Heart left ventricle (tissue), 16 donors: ENCODE measurements at regions not wholly inside any gene's neighbourhood (a gene's known extent, or its start where the extent isn't known, plus 50 kb on each side); places are given as distances from the start of the nearest gene placed in this dataset.
A peak's percentile ranks its signal among the peaks of the same experiment; 100 is the strongest.
"Not testable (repeated sequence)": the region's sequence is repeated elsewhere in the genome, so short reads cannot be mapped to it uniquely, and the experiment has no call there.

Source experiments
- ATAC-seq, 4 donors: fragments of 200-7000 bp; cut with Tn5 transposase; one replicate each; pipeline ENCODE4 v1.9.1; 2020 to 2022; ENCODE audit warnings: moderate library complexity in 4 of 4, mild to moderate bottlenecking in 3 of 4, moderate number of reproducible peaks in 1 of 4
- DNase-seq, 5 donors: peaks; one replicate each; pipeline ENCODE4 v3.0.0-alpha.2; 2020
- H3K27ac ChIP-seq, 12 donors: fragments of 200-600 bp; sonication (generic) in 4 of 12; one replicate each; pipeline versions ENCODE4 v1.5.0 to v1.8.0; 2016 to 2022; ENCODE audit warnings: mild to moderate bottlenecking in 2 of 12
- H3K27me3 ChIP-seq, 9 donors: fragments of 200-600 bp; sonication (generic) in 2 of 9; one replicate each; pipeline versions ENCODE4 v1.5.1 to v1.8.0; 2016 to 2022; ENCODE audit warnings: mild to moderate bottlenecking in 3 of 9
- H3K36me3 ChIP-seq, 9 donors: fragments of 200-600 bp; sonication (generic) in 2 of 9; one replicate each; pipeline versions ENCODE4 v1.5.0 to v1.8.0; 2018 to 2022; ENCODE audit warnings: mild to moderate bottlenecking in 2 of 9
- H3K4me1 ChIP-seq, 12 donors: fragments of 200-600 bp; sonication (generic) in 4 of 12; one replicate each; pipeline versions ENCODE4 v1.5.0 to v1.8.0; 2016 to 2022; ENCODE audit warnings: mild to moderate bottlenecking in 3 of 12
- H3K4me3 ChIP-seq, 12 donors: fragments of 200-600 bp; sonication (generic) in 4 of 12; one replicate each; pipeline versions ENCODE4 v1.5.0 to v1.8.0; 2017 to 2022; ENCODE audit warnings: mild to moderate bottlenecking in 9 of 12, moderate library complexity in 4 of 12
- H3K9me3 ChIP-seq, 12 donors: fragments of 200-600 bp; sonication (generic) in 4 of 12; one replicate each; pipeline versions ENCODE4 v1.5.0 to v1.8.0; 2016 to 2022; ENCODE audit warnings: mild to moderate bottlenecking in 1 of 12
- CTCF ChIP-seq, 12 donors: fragments of 200-600 bp; sonication (generic) in 4 of 12; IDR thresholded peaks; one replicate each; pipeline versions ENCODE4 v1.5.0 to v1.8.0; 2018 to 2022; ENCODE audit warnings: antibody characterized with exemption in 12 of 12, mild to moderate bottlenecking in 5 of 12
- POLR2A ChIP-seq, 2 donors: fragments of 450-650 bp; IDR thresholded peaks; one replicate each; pipeline ENCODE4 v1.6.1; 2017; ENCODE audit warnings: antibody characterized with exemption in 2 of 2, mild to moderate bottlenecking in 2 of 2, moderate library complexity in 2 of 2
- WGBS, 4 donors: extraction: QIAGEN DNeasy Blood & Tissue Kit in 2 of 4; methylation state at CpG; one replicate each; pipeline versions ENCODE4 v1.1.5 to v1.1.7; 2013 to 2018; 5-methylcytosine and 5-hydroxymethylcytosine counted together
- intact Hi-C, 10 donors: fragments of 100-400 bp; cut with DNase I; formaldehyde crosslinking; loops; one replicate each; pipeline versions ENCODE4 v1.11.1 to v1.14.2; 2022
- donor health status: ischemic (EF 13 %, LVEDD 7.1; RV severe dilation, severe dysfunction).
- donor health status: healthy with polysubstance abuse.
- donor health status: DM: no; HTN: yes; CAD: no.
- donor health status: DM: no; HTN: no; CAD: no.
- donor health status: ischemic (EF 25% LVEDD 6.9; RV normal size, moderate dysfunction).
- donor health status: ischemic (EF 25% LVEDD 5.7; RV mildly dilated, moderate dysfunction).
- donor health status: healthy.
- donor health status: DM: yes; HTN: yes; CAD: no.
- donor health status: ischemic (EF 35%, LVEDD 5.7; RV mildly dilated, moderate dysfunction).
- donor health status: nonischemic (EF 11% LVEDD 7.7; RV severe dilation, severe dysfunction).
- donor health status: DM: yes; HTN: yes; CAD: no.
- donor health status: PGD.
- donor health status: ischemic (EF 29% LVEDD 5.4; RV normal size, mild dysfunction).
- donor health status: nonischemic (EF 23%, LVEDD 6.1; RV moderate dilation, normal function).

- WGBS, 4 donors, result 92 to 100% (median 97%) methylated on average over 1 to 2 of the region's 2 CpGs
- Histone ChIP-seq H3K27me3 (no peaks in the 10 kb centered on the region), H3K36me3 (no peaks in the 10 kb centered on the region), H3K4me3 (no peak overlapping the region), H3K9me3 (no peaks in the 10 kb centered on the region), H3K4me1 (peaks cover 0 to 2% (median 0%) of the 10 kb centered on the region in 12 donors), H3K27ac (no peak overlapping the region)
- ATAC-seq (no peak), DNase-seq (peak in 1 of 5 donors; percentile 14)
- intact Hi-C loops, result no loop called here
- TF ChIP-seq POLR2A (IDR thresholded peaks at IDR 0.05) (no peak), CTCF (IDR thresholded peaks at IDR 0.05) (no peak)
These were observed 52.5 kb downstream of the RHOB start for GRCh38 chr2:20499387-20499786.

- ATAC-seq, result peak in 2 of 4 donors; percentile 66 to 76
- WGBS, 4 donors, result 78 to 90% (median 80%) methylated on average over 4 of the region's 4 CpGs
- Histone ChIP-seq H3K9me3 (no peaks in the 10 kb centered on the region), H3K36me3 (no peaks in the 10 kb centered on the region), H3K27me3 (no peaks in the 10 kb centered on the region), H3K27ac (no peak overlapping the region), H3K4me1 (no peaks in the 10 kb centered on the region), H3K4me3 (no peak overlapping the region)
- DNase-seq, result no peak
- no peak for TF ChIP-seq CTCF (IDR thresholded peaks at IDR 0.05)
- TF ChIP-seq POLR2A (IDR thresholded peaks at IDR 0.05), result no peak
- intact Hi-C loops, result no loop called here
These were observed 55.1 kb downstream of the RHOB start for GRCh38 chr2:20501974-20502373.

- peak in 1 of 5 donors; percentile 10 for DNase-seq
- intact Hi-C loops, result not testable (repeated sequence)
These were observed 55.6 kb downstream of the RHOB start for GRCh38 chr2:20502496-20502895.

GRCh38 chr2:20504174-20504573 lies 57.3 kb downstream of the RHOB start:
- no peak overlapping the region for H3K27ac ChIP-seq
- no peaks in the 10 kb centered on the region for H3K36me3 ChIP-seq
- intact Hi-C loops, result no loop called here
- no peak for ATAC-seq
- DNase-seq, result no peak
- no peak overlapping the region for H3K4me3 ChIP-seq
- no peaks in the 10 kb centered on the region for H3K9me3 ChIP-seq
- no peaks in the 10 kb centered on the region for H3K27me3 ChIP-seq
- H3K4me1 ChIP-seq, result peaks cover 0 to 6% (median 0%) of the 10 kb centered on the region in 12 donors
- TF ChIP-seq POLR2A (IDR thresholded peaks at IDR 0.05) (no peak), CTCF (IDR thresholded peaks at IDR 0.05) (no peak)

More at GRCh38 chr2:20502496-20502895, 55.6 kb downstream of the RHOB start:
- H3K4me3 ChIP-seq, H3K9me3 ChIP-seq, H3K36me3 ChIP-seq, H3K27ac ChIP-seq, ATAC-seq, H3K27me3 ChIP-seq, H3K4me1 ChIP-seq: not testable (repeated sequence)
- 91 to 96% (median 94%) methylated on average over 12 of the region's 12 CpGs for WGBS, 4 donors

GRCh38 chr2:20506201-20506685 lies 59.4 kb downstream of the RHOB start:
- no peaks in the 10 kb centered on the region for H3K27me3 ChIP-seq
- peak in 2 of 4 donors; percentile 35 to 59 for ATAC-seq
- H3K9me3 ChIP-seq, result no peaks in the 10 kb centered on the region
- 78 to 88% (median 81%) methylated on average over 3 to 4 of the region's 4 CpGs for WGBS, 4 donors
- H3K27ac ChIP-seq, result no peak overlapping the region
- intact Hi-C loops, result loop anchor here in 1 of 10 donors (5.0 kb wide), 1 partner anchor 39 kb away; no protein-coding TSS in a partner anchor
- H3K4me3 ChIP-seq, result no peak overlapping the region
- no peaks in the 10 kb centered on the region for H3K36me3 ChIP-seq
- TF ChIP-seq POLR2A (IDR thresholded peaks at IDR 0.05), result no peak
- TF ChIP-seq CTCF (IDR thresholded peaks at IDR 0.05), result peak in 5 of 12 donors; percentile 12 to 23 (median 18)
- DNase-seq, result no peak
- peaks cover 0 to 6% (median 0%) of the 10 kb centered on the region in 12 donors for H3K4me1 ChIP-seq
